ENCODE measurements at regions not wholly inside any gene's neighbourhood (a gene's known extent, or its start where the extent isn't known, plus 50 kb on each side); places are given as distances from the start of the nearest gene placed in this dataset.
"Not testable (repeated sequence)": the region's sequence is repeated elsewhere in the genome, so short reads cannot be mapped to it uniquely, and the experiment has no call there.

- DNase-seq (ENCODE audit: low read depth), result no peak
Measured at GRCh38 chr3:151593928-151594327, 133.1 kb upstream of the IGSF10 start.

GRCh38 chr3:151592287-151592686 is 131.4 kb upstream of the IGSF10 start:
- no peak for DNase-seq (ENCODE audit: low read depth)

DNA sequence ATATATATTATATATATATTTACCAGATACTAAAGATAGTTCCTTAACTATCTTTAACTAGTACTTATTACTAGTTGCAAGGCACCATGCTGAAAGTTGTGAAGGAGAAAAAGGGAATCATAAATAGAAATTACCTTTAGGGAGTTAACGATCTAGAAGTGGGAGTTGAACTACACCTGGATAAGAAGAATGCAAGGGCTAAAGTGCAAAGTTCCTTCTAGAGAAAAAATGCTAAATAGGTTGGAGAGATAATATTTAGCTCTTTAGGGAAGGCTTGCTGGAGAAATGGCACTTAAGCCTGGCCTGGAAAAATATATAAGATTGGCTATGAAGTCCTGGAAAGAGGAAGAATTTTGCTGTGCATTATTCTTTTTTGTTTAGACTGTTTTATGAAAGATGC is 130.6 kb upstream of the IGSF10 start:
- DNase-seq (ENCODE audit: low read depth), result no peak

GRCh38 chr3:151589311-151589710 is 128.4 kb upstream of the IGSF10 start:
- no peak for DNase-seq (ENCODE audit: low read depth)

DNA sequence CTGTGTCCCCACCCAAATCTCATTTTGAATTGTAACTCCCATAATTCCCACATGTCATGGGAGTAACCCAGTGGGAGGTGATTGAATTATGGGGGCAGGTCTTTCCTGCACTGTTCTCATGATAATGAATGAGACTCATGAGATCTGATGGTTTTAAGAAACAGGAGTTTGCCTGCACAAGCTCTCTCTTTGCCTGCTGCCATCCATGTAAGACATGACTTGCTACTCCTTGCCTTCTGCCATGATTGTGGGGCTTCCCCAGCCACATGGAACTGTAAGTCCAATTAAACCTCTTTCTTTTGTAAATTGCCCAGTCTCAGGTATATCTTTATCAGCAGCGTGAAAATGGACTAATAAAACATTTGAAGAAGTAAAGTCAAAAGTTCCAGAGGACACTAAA is 126.8 kb upstream of the IGSF10 start:
- not testable (repeated sequence) for DNase-seq (ENCODE audit: low read depth)

GRCh38 chr3:151584566-151584965 is 123.7 kb upstream of the IGSF10 start:
- no peak for DNase-seq (ENCODE audit: low read depth)

DNA sequence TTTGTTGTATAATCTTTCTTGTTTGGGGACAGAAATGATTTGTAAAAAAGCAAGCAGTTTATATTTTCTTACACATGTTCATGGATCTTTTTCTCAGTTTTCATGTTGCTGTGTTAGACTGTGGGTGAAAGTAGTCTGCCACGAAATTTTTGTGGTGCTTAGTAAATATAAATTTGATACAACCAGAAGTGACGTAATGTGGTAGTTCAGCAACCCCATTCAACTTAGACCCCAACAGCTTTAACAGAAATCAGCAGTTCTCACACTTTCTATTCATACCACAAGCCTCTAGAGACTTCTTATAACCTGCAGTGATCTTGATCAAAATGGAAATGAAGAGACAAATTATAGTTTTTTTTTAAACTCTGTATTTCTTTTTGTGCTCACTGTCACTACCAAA is 120.2 kb upstream of the IGSF10 start:
- peak; percentile 2 for DNase-seq (ENCODE audit: low read depth)

- DNase-seq (ENCODE audit: low read depth), result peak; percentile 77
Measured at GRCh38 chr3:151580591-151580990, 119.7 kb upstream of the IGSF10 start.

DNA sequence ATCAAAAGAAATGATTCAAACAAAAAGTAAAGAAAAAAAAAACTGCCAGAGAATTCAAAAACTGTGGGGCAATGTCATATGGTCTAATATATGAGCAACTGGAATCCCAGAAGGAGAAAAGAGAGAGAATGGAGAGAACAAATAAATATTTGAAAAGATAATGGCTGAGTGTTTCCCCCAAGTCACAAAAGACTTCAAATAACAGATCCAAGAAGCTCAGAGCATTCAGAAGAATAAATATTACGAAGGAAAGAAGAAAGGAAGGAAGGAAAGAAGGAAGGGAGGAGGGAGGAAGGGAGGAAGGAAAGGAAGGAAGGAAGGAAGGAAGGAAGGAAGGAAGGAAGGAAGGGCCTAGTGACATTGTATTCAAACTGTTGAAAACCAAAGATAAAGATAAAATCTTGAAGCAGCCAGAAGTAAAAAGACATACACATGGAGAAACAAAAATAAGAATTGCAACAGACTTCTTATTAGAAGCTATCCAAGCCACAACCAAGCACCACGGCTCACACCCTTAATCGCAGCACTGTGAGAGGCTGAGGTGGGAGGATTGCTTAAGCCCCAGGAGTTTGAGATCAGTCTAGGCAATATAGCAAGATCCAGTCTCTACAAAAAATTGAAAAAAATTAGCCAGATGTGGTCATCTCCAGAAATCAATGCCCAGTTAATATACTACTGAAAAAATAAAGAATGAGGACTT is 118.9 kb upstream of the IGSF10 start:
- no peak for DNase-seq (ENCODE audit: low read depth)

DNA sequence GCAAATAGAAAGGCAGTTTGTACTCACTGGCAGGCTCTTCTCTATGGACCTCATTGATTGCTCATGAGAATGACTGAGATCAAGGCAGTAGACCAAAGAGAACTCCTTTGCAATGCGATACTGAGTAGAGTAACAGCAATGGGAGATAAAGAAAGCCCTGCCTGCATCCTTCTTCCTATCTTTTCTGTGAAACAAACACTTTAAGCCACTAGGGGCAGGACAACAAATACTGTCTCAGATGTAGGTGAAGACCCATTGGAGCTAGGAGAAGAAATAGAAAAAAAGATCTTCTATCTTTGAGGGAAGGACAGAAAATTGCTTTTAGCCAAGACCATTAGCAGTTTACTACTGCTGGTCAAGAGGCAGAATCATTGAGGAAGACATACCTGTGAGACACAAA is 117.6 kb upstream of the IGSF10 start:
- no peak for DNase-seq (ENCODE audit: low read depth)

DNA sequence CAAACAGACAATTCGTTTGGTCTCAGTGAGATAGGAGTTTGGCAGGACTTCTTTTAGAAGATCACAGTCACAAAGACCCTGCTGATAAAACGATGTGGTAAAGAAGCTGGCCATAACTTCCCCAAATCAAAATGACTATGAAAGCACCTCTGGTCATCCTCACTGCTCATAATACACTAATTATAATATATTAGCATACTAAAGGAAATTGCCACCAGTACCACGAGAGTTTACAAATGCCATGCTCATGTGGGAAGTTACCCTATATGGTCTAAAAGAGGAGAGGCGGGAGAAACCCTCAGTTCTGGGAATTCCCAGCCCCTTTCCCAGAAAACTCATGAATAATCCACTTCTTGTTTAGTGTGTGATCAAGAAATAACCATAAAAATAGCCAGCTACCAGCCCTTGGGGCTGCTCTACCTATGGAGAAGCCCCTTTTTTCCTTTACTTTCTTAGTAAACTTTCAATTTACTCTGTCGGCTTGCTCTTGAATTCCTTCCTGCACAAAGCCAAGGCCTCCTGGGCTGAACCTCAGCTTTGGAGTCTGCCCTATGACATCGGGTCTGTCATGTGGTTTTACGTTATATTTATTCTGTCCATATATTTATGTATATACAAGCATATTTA is 115.8 kb upstream of the IGSF10 start:
- no peak for DNase-seq (ENCODE audit: low read depth)

DNA sequence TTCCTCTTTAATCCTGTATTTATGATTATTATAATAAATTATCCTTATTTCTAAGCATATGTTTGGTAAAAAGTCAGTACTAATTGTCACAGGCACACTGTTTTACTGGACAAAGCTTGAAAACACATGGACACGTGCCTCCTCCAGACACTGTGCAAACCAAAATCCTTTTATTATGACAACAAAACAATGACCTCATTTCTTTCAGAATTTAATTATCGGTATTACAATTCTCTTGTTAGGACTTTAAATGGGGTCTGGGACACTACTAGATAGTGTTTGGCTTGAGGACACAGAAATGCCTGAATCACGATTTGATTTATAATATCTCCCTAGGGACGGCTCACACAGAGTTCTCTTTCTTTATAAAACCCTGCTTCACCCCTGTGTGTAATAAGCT is 107.3 kb upstream of the IGSF10 start:
- no peak for DNase-seq (ENCODE audit: low read depth)

GRCh38 chr3:151567477-151567876 is 106.6 kb upstream of the IGSF10 start:
- DNase-seq (ENCODE audit: low read depth), result no peak

DNA sequence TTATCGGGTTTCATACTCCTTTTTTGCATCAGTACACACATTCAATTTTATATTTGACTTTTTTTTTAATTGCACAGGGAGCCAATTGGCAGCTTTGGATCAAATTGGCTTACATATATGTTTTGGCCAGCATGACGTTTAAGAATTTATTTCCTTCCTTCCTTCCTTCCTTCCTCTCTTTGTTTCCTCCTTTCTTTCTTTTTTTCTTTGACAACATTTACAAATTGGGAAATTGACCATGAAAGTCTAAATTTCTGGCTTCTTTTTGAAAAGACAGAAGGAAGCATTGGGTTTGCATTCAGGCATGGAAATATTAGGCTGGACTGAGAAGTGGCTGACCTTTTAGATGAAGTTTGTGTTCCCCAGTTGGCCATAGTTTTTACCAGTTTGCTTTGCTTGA is 103.4 kb upstream of the IGSF10 start:
- DNase-seq (ENCODE audit: low read depth), result no peak

DNA sequence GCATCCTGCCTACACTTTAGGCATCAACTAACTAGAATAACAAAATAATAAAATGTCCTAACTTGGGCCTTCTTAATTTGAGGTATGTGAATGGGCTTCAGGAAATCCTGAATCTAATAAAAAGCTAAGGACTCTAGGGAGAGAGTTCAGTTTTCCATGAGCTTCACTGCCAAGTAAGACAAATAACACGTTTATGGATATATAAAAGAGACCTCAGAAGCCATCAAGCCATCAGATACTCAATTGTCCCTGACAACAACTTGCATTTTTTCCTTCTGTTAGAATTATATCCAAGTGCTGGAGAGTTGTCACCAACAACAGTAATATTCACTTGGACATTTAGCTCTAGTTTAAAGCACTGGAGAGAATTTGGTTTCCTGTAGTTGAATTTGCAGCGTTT is 102.4 kb upstream of the IGSF10 start:
- no peak for DNase-seq (ENCODE audit: low read depth)

GRCh38 chr3:151562891-151563290 is 102.0 kb upstream of the IGSF10 start:
- no peak for DNase-seq (ENCODE audit: low read depth)

- DNase-seq (ENCODE audit: low read depth), result no peak
Measured at GRCh38 chr3:151561878-151562277, 101.0 kb upstream of the IGSF10 start.

DNA sequence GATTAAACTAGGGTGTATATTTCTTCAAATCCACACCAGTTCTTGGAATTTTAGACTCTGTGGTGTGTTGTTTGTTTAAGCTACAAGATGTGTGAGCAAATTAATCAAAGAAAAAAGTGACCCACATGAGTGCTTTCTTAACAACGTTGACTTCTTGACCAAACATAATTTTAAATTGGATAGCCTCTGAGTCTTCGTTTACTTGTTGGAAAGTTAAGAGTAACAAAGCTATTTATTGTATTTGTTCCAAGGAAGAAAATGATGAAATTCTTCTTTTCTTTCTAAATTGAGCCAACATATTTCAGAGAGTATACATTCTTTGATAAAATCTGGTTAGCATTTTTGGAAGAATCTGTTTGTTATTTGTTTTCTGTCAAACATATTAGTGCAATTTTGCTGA is 99.9 kb upstream of the IGSF10 start:
- no peak for DNase-seq (ENCODE audit: low read depth)

DNA sequence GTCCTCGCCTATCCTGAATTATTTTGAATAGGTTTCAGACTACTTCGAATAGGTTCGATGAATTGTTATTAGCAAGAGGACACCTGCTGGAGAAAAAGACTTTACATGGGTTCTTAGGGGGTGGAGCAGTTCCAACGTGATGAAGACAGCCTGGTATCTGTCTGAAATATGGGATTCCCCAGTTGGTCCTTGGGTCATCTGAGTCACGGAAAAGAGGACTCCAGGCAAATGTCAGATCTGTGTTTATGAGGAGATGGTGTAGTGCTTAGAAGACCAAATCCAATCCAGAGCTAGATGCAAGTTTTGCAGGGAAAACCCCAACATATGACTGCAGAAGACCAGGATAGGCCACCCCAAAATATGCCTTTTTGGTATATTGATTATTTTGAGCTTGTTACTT is 98.9 kb upstream of the IGSF10 start:
- DNase-seq (ENCODE audit: low read depth), result no peak

GRCh38 chr3:151558661-151559060 is 97.8 kb upstream of the IGSF10 start:
- no peak for DNase-seq (ENCODE audit: low read depth)

DNA sequence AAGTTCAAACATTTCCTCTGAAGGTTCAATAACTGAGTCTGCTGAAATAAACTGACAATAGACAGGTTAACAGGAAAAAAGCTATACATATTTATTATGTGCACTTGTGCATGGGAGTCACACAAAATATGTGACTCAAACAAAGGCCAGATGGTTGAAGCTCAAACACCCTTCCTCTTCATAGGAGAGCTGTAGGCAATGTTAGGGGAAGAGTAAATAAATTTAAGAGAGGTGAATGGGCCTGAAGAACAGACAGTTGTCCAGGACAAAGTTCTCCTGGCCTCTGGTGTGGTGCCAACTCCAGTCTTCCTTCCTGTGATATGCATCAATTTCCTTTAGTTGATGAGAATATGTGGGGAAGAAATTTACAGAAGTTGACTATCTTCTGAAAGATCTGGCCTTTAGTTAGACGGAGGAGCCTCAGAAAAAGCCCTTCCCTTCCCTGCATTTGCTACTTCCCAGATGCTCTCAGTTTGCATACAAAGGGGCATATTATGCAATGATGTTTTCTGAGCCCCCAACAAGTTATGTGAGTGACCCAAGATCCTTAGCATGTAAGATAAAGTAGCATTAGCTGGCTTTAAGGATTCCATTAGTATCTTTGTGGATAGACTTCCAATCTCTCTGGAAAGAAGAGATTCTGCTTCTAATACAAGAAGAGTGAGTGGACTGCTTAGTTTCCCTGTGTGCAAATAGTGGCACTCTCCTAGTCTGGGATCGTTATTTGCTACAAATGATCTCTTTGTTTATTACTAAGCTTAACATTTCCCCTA is 96.4 kb upstream of the IGSF10 start:
- no peak for DNase-seq (ENCODE audit: low read depth)

DNA sequence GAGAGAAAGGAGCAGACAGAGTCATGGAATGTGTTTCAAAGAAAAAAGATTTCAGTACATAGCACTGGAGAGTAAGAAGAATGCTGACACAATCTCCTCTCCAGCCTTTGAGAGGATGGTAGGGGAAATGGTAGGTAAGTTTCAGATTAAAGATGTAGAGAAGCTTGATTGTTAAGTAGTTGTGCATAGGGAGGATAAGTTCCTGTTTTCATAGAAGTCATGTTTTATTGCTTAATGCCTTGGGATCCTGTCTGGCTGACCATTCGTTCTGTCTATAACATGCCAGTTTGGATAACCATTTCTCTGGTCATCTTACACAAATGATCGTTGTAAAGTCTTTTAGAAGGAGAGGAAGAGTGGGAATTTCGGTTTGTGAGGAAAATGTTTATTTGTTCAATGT is 95.7 kb upstream of the IGSF10 start:
- no peak for DNase-seq (ENCODE audit: low read depth)

DNA sequence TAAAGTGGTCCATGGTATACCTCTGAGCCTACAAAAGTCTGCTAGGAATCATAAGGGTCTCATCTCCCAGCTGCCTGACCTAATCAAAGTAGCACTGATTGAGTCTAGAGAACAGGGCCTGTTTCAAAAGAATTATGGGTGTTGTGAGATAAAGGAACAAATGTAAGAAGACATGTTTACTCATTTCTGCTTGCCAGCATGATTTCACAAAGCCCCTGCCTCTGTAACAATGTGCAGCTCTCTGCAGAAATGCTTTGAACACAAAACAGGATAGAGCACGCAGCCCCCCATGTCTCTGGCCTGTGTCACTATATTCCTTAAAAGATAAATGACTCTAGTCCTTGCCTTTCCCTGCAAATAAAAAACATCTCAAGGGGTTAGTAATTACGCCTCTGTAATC is 94.7 kb upstream of the IGSF10 start:
- DNase-seq (ENCODE audit: low read depth), result no peak
